Endodermal cell (in vitro differentiated cells): ENCODE measurements at regions not wholly inside any gene's neighbourhood (a gene's known extent, or its start where the extent isn't known, plus 50 kb on each side); places are given as distances from the start of the nearest gene placed in this dataset.

Source experiments
- DNase-seq: peaks from one replicate; pipeline ENCODE4 v3.0.0-alpha.2; 2017
- H3K27ac ChIP-seq: 2 replicates; pipeline ENCODE4 v1.5.1; 2013; ENCODE audit warnings: mild to moderate bottlenecking, low read depth, low read length, moderate library complexity
- H3K27me3 ChIP-seq: 2 replicates; pipeline ENCODE4 v1.6.1; 2013; ENCODE audit warnings: mild to moderate bottlenecking, low read length, moderate library complexity; ENCODE audit not compliant: insufficient read depth, control insufficient read depth, poor library complexity, severe bottlenecking
- H3K36me3 ChIP-seq: 2 replicates; pipeline ENCODE4 v1.7.0; 2013; ENCODE audit warnings: mild to moderate bottlenecking, low read length, moderate library complexity; ENCODE audit not compliant: control insufficient read depth, insufficient read depth
- H3K4me1 ChIP-seq: one replicate; pipeline ENCODE4 v1.7.0; 2013; ENCODE audit warnings: low read length; ENCODE audit not compliant: control insufficient read depth, insufficient read depth
- H3K4me3 ChIP-seq: 2 replicates; pipeline ENCODE4 v1.5.1; 2013; ENCODE audit warnings: mild to moderate bottlenecking, low read length, moderate library complexity
- H3K9ac ChIP-seq: 2 replicates; pipeline ENCODE4 v1.6.1; 2013; ENCODE audit warnings: mild to moderate bottlenecking, low read length, moderate library complexity; ENCODE audit not compliant: poor library complexity, severe bottlenecking; ENCODE audit errors: extremely low read depth
- H3K9me3 ChIP-seq: 2 replicates; pipeline ENCODE4 v1.6.1; 2013; ENCODE audit warnings: mild to moderate bottlenecking, low read length, moderate library complexity; ENCODE audit not compliant: control insufficient read depth
- H3K27ac Mint-ChIP-seq: 2 replicates; pipeline ENCODE4 v1.8.0; 2020; ENCODE audit warnings: mixed read lengths
- H3K27me3 Mint-ChIP-seq: 2 replicates; pipeline ENCODE4 v1.8.0; 2021; ENCODE audit warnings: mild to moderate bottlenecking, mixed read lengths; ENCODE audit not compliant: insufficient read depth
- H3K36me3 Mint-ChIP-seq: 2 replicates; pipeline ENCODE4 v1.8.0; 2020; ENCODE audit warnings: low read depth, mixed read lengths
- H3K4me1 Mint-ChIP-seq: 2 replicates; pipeline ENCODE4 v1.8.0; 2020; ENCODE audit warnings: mixed read lengths
- H3K4me3 Mint-ChIP-seq: 2 replicates; pipeline ENCODE4 v1.8.0; 2020; ENCODE audit warnings: mild to moderate bottlenecking, moderate library complexity, mixed read lengths
- H3K9me3 Mint-ChIP-seq: 2 replicates; pipeline ENCODE4 v1.8.0; 2020; ENCODE audit warnings: mild to moderate bottlenecking, mixed read lengths
- CTCF ChIP-seq: fragments of 200-600 bp; sonication (generic); conservative IDR thresholded peaks from 2 replicates; pipeline ENCODE4 v1.5.0; 2021; ENCODE audit warnings: antibody characterized with exemption, mild to moderate bottlenecking
- WGBS, 2 experiments: methylation state at CpG; one replicate each; pipeline versions ENCODE4 v1.1.5 to v1.1.7; 2013; ENCODE audit warnings: missing lambda C conversion rate in 2 of 2, mixed read lengths in 1 of 2; ENCODE audit not compliant: insufficient coverage in 1 of 2, insufficient read length in 1 of 2; 5-methylcytosine and 5-hydroxymethylcytosine counted together

- H3K9ac ChIP-seq: no peak overlapping the region
- no peak for DNase-seq
- H3K27ac ChIP-seq: no peak overlapping the region
- TF ChIP-seq CTCF: no peak
- no peaks in the 10 kb centered on the region for H3K27me3 ChIP-seq
- H3K4me1 ChIP-seq: no peaks in the 10 kb centered on the region
- Mint-ChIP-seq H3K9me3 (no peaks in the 10 kb centered on the region), H3K27me3 (peaks cover 4% of the 10 kb centered on the region), H3K4me1 (peaks cover 4% of the 10 kb centered on the region), H3K4me3 (no peak overlapping the region), H3K27ac (no peak overlapping the region), H3K36me3 (no peaks in the 10 kb centered on the region)
- H3K4me3 ChIP-seq: no peak overlapping the region
- no peaks in the 10 kb centered on the region for H3K36me3 ChIP-seq
- 64 to 71% methylated on average over 7 to 10 of the region's 10 CpGs for WGBS, 2 experiments
- H3K9me3 ChIP-seq: no peaks in the 10 kb centered on the region
These were observed 56.4 kb downstream of the MYCN start for GRCh38 chr2:15996536-15997423.
